ENCODE measurements at regions not wholly inside any gene's neighbourhood (a gene's known extent, or its start where the extent isn't known, plus 50 kb on each side); places are given as distances from the start of the nearest gene placed in this dataset.

DNA sequence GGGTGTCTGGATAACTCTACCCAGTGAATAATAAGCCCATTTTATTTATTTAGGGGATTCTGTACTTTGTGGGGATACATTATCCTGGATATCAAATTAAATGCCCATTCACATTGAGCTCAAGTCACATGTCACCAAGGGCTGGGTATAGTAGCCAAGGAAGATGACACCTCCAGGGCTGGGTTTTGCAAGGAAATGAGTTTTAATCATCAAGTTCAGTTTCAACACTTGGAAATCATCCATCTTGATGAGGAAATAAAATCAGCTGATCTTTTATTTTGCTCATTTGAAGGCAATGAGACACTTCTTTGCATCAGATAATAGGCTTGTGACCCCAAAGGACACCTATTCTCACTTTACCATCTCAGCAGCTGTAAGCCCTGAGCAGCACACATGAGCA, 80.0 kb upstream of the TNR start:
- no peak overlapping the region for H3K4me3 ChIP-seq (ENCODE audit: low read depth, poor library complexity, severe bottlenecking)
- intact Hi-C loops (cut with DNase I; ENCODE audit: low total_unique reads): no loop called here
- no peak for DNase-seq (ENCODE audit: low spot score in 2 of 2)
- no peak for TF ChIP-seq POLR2A (IDR thresholded peaks at IDR 0.05)
- TF ChIP-seq, protein P1, sequence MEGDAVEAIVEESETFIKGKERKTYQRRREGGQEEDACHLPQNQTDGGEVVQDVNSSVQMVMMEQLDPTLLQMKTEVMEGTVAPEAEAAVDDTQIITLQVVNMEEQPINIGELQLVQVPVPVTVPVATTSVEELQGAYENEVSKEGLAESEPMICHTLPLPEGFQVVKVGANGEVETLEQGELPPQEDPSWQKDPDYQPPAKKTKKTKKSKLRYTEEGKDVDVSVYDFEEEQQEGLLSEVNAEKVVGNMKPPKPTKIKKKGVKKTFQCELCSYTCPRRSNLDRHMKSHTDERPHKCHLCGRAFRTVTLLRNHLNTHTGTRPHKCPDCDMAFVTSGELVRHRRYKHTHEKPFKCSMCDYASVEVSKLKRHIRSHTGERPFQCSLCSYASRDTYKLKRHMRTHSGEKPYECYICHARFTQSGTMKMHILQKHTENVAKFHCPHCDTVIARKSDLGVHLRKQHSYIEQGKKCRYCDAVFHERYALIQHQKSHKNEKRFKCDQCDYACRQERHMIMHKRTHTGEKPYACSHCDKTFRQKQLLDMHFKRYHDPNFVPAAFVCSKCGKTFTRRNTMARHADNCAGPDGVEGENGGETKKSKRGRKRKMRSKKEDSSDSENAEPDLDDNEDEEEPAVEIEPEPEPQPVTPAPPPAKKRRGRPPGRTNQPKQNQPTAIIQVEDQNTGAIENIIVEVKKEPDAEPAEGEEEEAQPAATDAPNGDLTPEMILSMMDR (IDR thresholded peaks at IDR 0.05): no peak

DNA sequence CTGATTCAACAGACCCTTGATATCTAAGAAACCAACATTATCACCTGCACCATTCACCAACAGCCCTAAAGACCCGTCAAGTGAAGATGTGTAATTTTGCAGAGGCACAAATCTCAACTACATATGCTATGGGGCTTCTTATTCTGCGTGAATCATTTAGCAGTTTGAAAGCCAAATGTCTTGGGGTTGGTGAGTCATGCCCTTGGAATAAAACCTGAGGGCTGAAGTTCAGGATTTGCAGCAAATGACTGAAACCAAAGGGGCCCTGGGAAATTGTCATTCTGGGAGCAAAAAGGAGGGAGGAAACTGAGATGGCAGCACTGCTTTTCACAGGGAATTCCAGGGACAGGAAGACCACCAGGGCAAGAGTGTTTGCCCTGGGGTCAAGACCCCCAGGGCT, 79.2 kb upstream of the TNR start:
- intact Hi-C loops (cut with DNase I; ENCODE audit: low total_unique reads): no loop called here
- no peak for DNase-seq (ENCODE audit: low spot score in 2 of 2)
- 37 to 38% methylated on average over 2 of the region's 2 CpGs for WGBS, 2 donors
- TF ChIP-seq, protein P1 (IDR thresholded peaks at IDR 0.05): no peak
- TF ChIP-seq POLR2A (IDR thresholded peaks at IDR 0.05): no peak
- no peak overlapping the region for H3K4me3 ChIP-seq (ENCODE audit: low read depth, poor library complexity, severe bottlenecking)

DNA sequence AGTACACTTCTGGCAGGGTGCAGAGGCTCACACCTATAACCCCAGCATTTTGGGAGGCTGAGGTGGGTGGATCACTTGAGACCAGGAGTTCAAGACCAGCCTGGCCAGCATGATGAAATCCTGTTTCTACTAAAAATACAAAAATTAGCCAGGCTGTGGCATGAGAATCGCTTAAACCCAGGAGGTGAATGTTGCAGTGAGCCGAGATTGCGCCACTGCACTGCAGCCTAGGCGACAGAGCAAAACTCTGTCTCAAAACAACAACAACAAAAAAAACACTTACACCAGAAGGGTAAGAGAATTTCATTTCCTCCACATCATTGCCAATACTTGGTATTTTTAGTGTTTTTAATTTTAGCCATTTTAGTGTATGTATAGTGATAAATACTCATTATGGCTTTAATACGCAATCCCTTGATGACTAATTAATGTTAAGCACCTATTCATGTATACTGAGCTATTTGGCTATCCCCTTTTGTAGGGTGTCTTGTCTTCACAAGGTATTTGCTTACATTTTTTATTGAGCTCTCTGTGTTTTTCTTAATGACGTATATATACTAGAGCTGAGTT, 77.1 kb upstream of the TNR start:
- no peak overlapping the region for H3K4me3 ChIP-seq (ENCODE audit: low read depth, poor library complexity, severe bottlenecking)
- intact Hi-C loops (cut with DNase I; ENCODE audit: low total_unique reads): no loop called here
- TF ChIP-seq, protein P1 (IDR thresholded peaks at IDR 0.05): no peak
- TF ChIP-seq POLR2A (IDR thresholded peaks at IDR 0.05): no peak
- DNase-seq (ENCODE audit: low spot score in 2 of 2): no peak
- 94 to 97% methylated on average over 6 of the region's 6 CpGs for WGBS, 2 donors

DNA sequence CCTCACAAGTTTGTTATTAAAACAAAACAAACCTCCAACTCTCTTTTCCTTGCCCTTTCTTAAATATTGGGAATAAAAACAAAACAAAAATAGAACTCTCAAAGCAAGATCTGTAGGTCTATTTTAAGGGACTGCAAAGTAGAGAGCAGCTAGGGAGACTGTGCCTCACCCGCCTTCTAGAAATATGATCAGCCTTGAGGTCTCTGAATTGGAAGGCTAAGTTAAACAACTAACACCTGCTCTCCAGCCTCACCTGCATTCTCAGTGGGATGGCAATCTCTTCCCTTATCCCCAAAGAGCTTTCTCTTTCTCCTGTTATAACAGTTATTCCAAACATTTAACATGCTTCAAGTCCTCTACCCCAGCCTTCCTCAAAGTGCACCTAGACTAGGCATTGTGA, 75.5 kb upstream of the TNR start:
- intact Hi-C loops (cut with DNase I; ENCODE audit: low total_unique reads): no loop called here
- H3K4me3 ChIP-seq (ENCODE audit: low read depth, poor library complexity, severe bottlenecking): no peak overlapping the region
- DNase-seq (ENCODE audit: low spot score in 2 of 2): no peak
- TF ChIP-seq POLR2A (IDR thresholded peaks at IDR 0.05): no peak
- TF ChIP-seq, protein P1 (IDR thresholded peaks at IDR 0.05): no peak
- 44 to 50% methylated on average over 1 of the region's 1 CpG for WGBS, 2 donors

DNA sequence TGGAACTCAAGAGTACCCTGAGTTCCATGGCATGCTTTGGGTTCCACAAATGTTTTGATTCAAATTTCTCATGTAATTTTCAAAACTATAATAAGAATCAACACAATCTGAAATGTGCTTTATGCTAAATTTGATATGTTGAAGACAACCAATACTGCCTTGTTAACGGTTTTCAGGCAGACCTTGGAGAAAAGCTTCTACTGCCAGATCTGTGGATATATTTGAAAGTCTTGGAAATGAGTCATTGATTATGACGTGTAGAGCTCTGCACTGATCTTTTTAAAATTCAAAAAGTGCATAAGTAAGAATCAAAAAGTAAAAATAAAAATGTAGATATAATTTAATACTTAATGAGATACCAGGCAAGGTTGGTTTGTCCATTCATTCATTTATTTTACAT, 74.0 kb upstream of the TNR start:
- no peak for DNase-seq (ENCODE audit: low spot score in 2 of 2)
- no peak for TF ChIP-seq POLR2A (IDR thresholded peaks at IDR 0.05)
- TF ChIP-seq, protein P1 (IDR thresholded peaks at IDR 0.05): no peak
- WGBS, 2 donors: 41 to 50% methylated on average over 2 of the region's 2 CpGs
- intact Hi-C loops (cut with DNase I; ENCODE audit: low total_unique reads): no loop called here
- no peak overlapping the region for H3K4me3 ChIP-seq (ENCODE audit: low read depth, poor library complexity, severe bottlenecking)

DNA sequence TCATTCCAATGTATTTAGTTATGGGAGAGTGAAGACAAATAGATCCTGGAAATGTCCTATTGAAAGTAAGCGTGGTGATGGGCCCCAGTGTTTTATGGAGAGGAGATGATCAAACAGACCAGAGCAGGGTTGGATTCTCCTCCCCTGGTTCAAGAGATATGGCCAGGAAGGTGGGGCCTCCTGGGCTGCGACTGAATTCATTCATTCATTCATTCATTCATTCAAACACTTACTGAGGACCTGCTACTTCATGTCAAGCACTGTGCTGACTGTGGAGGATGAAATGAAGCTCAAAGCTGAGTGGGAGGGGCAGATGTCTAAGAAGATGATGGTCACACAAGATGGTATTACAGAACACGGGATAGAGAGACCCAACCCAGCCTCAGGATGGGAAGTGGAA, 71.5 kb upstream of the TNR start:
- WGBS, 2 donors: 41 to 44% methylated on average over 3 of the region's 3 CpGs
- intact Hi-C loops (cut with DNase I; ENCODE audit: low total_unique reads): no loop called here
- no peak overlapping the region for H3K4me3 ChIP-seq (ENCODE audit: low read depth, poor library complexity, severe bottlenecking)
- no peak for TF ChIP-seq POLR2A (IDR thresholded peaks at IDR 0.05)
- TF ChIP-seq, protein P1 (IDR thresholded peaks at IDR 0.05): no peak
- no peak for DNase-seq (ENCODE audit: low spot score in 2 of 2)
